ENCODE measurements at regions not wholly inside any gene's neighbourhood (a gene's known extent, or its start where the extent isn't known, plus 50 kb on each side); places are given as distances from the start of the nearest gene placed in this dataset.
"Not testable (repeated sequence)": the region's sequence is repeated elsewhere in the genome, so short reads cannot be mapped to it uniquely, and the experiment has no call there.

DNA sequence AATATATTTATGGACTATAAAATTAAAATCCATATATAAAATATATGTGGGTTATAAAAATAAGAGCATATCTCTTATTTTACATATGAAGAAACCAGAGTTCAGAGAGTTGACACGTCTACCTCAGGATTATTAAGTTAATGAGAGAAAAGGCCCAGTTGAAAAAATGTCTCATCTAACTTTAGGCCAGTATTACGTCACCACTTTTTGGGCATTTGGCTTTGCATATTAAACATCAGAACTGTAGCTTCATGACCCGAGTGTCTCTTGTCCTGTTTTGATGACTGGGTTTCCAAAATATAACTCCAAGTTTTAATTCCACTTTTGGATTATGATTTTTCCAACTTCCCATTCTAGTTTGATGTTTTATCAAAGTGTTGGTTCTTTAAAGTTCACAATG, 1026.1 kb downstream of the SLC6A15 start:
- Histone ChIP-seq H3K4me1 (no peaks in the 10 kb centered on the region), H3K9me3 (no peaks in the 10 kb centered on the region), H3K27me3 (no peaks in the 10 kb centered on the region), H3K4me3 (no peak overlapping the region), H3K27ac (no peak overlapping the region), H3K36me3 (replicated peaks in 1 of 2; ENCODE audit: insufficient read depth in 1 of 2, low read depth in 2 of 2) (no peaks in the 10 kb centered on the region)
- TF ChIP-seq CTCF (IDR thresholded peaks at IDR 0.05) (no peak), POLR2A (IDR thresholded peaks at IDR 0.05) (no peak)
- 68 to 72% methylated on average over 3 of the region's 3 CpGs for whole genome bisulfite sequencing, 2 donors
- intact Hi-C loops (cut with DNase I): no loop called here
- no peak for ATAC-seq
- no peak for DNase-seq

- H3K27me3 ChIP-seq; ATAC-seq; H3K4me1 ChIP-seq; DNase-seq; H3K9me3 ChIP-seq; intact Hi-C loops (cut with DNase I); H3K27ac ChIP-seq; H3K36me3 ChIP-seq (replicated peaks in 1 of 2; ENCODE audit: insufficient read depth in 1 of 2, low read depth in 2 of 2); H3K4me3 ChIP-seq: not testable (repeated sequence)
- 87 to 93% methylated on average over 20 of the region's 20 CpGs for WGBS, 2 donors
Observed at GRCh38 chr12:83870921-83871599, 1041.5 kb downstream of the SLC6A15 start.

GRCh38 chr12:83866477-83866876, 1046.1 kb downstream of the SLC6A15 start:
- no peak for ATAC-seq
- Histone ChIP-seq H3K9me3 (no peaks in the 10 kb centered on the region), H3K27me3 (no peaks in the 10 kb centered on the region), H3K4me1 (no peaks in the 10 kb centered on the region), H3K4me3 (no peak overlapping the region), H3K36me3 (replicated peaks in 1 of 2; ENCODE audit: insufficient read depth in 1 of 2, low read depth in 2 of 2) (no peaks in the 10 kb centered on the region), H3K27ac (no peak overlapping the region)
- intact Hi-C loops (cut with DNase I): no loop called here
- 66 to 76% methylated on average over 4 of the region's 4 CpGs for WGBS, 2 donors
- no peak for TF ChIP-seq CTCF (IDR thresholded peaks at IDR 0.05)
- no peak for TF ChIP-seq POLR2A (IDR thresholded peaks at IDR 0.05)
- no peak for DNase-seq

- ATAC-seq: no peak
- no peaks in the 10 kb centered on the region for H3K36me3 ChIP-seq (replicated peaks in 1 of 2; ENCODE audit: insufficient read depth in 1 of 2, low read depth in 2 of 2)
- intact Hi-C loops (cut with DNase I): no loop called here
Observed at GRCh38 chr12:83865431-83865830, 1047.2 kb downstream of the SLC6A15 start.

DNA sequence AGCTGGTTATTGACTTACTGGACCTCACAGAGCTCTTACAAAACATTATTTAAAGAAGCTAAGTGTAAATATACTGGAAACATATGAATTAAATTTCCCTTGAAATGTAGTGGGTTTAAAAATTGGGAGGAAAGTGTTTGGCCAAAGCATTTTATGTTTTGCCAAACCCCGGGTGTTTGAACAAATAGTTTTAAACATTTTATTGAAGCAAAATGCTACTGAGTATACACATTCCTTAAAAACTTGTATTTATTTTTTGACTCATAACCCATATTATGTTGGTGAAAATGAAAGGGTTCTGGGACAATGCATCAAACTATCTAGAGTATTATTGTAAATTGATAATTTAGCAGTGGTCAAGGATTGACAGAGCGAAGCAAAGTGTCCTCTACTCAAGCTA, 1048.5 kb downstream of the SLC6A15 start:
- no peak overlapping the region for H3K27ac ChIP-seq
- intact Hi-C loops (cut with DNase I): no loop called here
- no peaks in the 10 kb centered on the region for H3K4me1 ChIP-seq
- ATAC-seq (no peak), DNase-seq (no peak)
- WGBS, 2 donors: 72 to 76% methylated on average over 2 of the region's 2 CpGs
- TF ChIP-seq CTCF (IDR thresholded peaks at IDR 0.05) (no peak), POLR2A (IDR thresholded peaks at IDR 0.05) (no peak)
- H3K4me3 ChIP-seq: no peak overlapping the region
- no peaks in the 10 kb centered on the region for H3K9me3 ChIP-seq
- no peaks in the 10 kb centered on the region for H3K27me3 ChIP-seq
- H3K36me3 ChIP-seq (replicated peaks in 1 of 2; ENCODE audit: insufficient read depth in 1 of 2, low read depth in 2 of 2): no peaks in the 10 kb centered on the region

More at GRCh38 chr12:83865431-83865830, 1047.2 kb downstream of the SLC6A15 start:
- H3K27ac ChIP-seq: no peak overlapping the region
- H3K4me1 ChIP-seq: no peaks in the 10 kb centered on the region
- H3K9me3 ChIP-seq: no peaks in the 10 kb centered on the region
- TF ChIP-seq CTCF (IDR thresholded peaks at IDR 0.05) (no peak), POLR2A (IDR thresholded peaks at IDR 0.05) (no peak)
- no peak overlapping the region for H3K4me3 ChIP-seq
- 30 to 39% methylated on average over 1 of the region's 1 CpG for WGBS, 2 donors
- H3K27me3 ChIP-seq: no peaks in the 10 kb centered on the region
- DNase-seq: no peak
